ENCODE measurements at regions not wholly inside any gene's neighbourhood (a gene's known extent, or its start where the extent isn't known, plus 50 kb on each side); places are given as distances from the start of the nearest gene placed in this dataset. TPM values are rescaled to one million over a fixed set of nuclear protein-coding genes. Genes with fewer than 3 reads are reported as not detected.
"Not testable (repeated sequence)": the region's sequence is repeated elsewhere in the genome, so short reads cannot be mapped to it uniquely, and the experiment has no call there.

DNA sequence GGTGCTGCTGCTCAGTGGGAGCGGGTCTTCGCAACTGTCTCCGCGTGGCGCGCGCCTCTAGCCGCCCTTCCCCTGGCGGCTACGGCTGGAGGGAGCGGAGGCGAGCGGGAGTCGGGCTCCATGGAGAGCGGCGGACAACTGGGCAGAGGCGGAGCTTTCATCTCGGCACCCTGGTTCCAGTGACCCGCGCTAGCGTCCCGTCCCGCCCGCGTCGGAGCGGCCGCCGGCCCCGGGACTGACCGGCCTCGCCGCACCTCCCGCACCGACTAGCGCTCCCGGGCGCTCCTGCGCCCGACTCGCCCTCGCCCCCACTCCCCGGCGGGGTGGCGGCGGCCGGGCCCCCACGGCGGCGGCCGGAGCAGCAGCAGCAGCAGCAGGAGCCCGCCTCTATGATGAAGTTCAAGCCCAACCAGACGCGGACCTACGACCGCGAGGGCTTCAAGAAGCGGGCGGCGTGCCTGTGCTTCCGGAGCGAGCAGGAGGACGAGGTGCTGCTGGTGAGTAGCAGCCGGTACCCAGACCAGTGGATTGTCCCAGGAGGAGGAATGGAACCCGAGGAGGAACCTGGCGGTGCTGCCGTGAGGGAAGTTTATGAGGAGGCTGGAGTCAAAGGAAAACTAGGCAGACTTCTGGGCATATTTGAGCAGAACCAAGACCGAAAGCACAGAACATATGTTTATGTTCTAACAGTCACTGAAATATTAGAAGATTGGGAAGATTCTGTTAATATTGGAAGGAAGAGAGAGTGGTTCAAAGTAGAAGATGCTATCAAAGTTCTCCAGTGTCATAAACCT, 69.2 kb upstream of the NOTCH2NLA start:
- H3K27me3 ChIP-seq (ENCODE audit: control insufficient read depth, insufficient read depth, low read length); DNase-seq (ENCODE audit: low read depth); H3K36me3 ChIP-seq (ENCODE audit: control insufficient read depth, insufficient read depth, low read length); H3K4me3 ChIP-seq (ENCODE audit: low read depth, low read length); POLR2A ChIA-PET; CTCF ChIA-PET: not testable (repeated sequence)

DNA sequence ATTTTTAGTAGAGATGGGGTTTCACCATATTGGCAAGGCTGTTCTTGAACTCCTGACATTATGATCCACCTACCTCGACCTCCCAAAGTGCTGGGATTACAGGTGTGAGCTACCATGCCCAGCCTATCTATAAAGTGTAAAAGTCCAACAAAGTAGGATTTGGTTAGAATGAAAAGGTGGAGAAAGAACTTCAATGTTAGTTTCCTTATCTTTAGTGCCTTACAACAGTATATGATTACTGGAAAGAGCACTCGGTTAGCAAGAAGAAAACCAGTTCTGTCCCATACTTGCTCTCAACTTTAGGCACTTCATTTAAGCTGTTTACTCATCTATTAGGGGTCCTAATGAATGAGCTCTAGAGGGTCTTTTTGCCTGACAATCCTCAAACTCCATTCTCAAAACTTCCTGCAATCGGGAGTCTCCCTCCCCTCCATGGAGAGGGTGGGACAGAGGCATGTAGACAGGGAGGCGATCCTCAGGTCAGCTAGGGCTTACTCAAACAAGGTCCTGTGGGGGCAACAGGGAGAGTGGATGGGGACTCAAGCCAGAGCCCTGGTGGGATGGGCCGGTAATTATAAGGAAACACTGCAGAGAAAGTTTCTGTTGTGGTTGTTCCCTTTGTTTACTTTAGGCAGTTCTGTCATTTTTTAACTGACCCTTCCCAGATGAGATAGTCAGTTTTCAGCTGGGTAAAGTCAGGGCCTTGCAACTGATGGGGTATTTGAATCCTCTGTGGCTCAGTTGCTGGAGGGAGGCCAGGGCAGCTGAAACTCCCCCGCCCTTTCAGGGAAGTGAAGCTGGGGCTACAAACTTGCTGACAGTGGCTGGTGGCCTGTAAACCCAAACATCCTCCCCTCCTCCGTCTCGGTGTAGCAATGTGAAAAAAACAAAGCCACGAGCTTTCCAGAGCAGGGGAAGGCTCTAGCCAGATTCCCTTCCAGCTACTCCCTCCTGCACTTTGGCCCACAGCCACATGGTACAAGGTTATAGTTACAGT, 64.4 kb upstream of the NOTCH2NLA start:
- H3K27me3 ChIP-seq (ENCODE audit: control insufficient read depth, insufficient read depth, low read length); H3K36me3 ChIP-seq (ENCODE audit: control insufficient read depth, insufficient read depth, low read length); CTCF ChIA-PET; DNase-seq (ENCODE audit: low read depth); H3K4me3 ChIP-seq (ENCODE audit: low read depth, low read length); POLR2A ChIA-PET: not testable (repeated sequence)

GRCh38 chr1:146292424-146292823, 63.6 kb upstream of the NOTCH2NLA start:
- H3K4me3 ChIP-seq (ENCODE audit: low read depth, low read length); H3K36me3 ChIP-seq (ENCODE audit: control insufficient read depth, insufficient read depth, low read length); H3K27me3 ChIP-seq (ENCODE audit: control insufficient read depth, insufficient read depth, low read length); DNase-seq (ENCODE audit: low read depth); CTCF ChIA-PET; POLR2A ChIA-PET: not testable (repeated sequence)

DNA sequence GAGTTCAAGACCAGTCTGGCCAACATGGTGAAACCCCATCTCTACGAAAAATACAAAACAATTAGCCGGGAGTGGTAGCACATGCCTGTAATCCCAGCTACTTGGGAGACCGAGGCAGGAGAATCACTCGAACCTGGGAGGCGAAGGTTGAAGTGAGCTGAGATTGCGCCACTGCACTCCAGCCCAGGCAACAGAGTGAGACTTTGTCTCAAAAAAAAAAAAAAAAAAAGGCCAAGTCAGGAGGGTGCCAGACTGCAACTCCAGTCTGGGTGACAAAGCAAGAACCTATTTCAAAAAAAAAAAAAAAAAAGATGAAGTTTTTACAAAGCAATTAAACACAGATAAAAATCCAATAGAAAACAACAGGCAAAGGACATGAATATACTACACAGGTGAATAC, 59.1 kb upstream of the NOTCH2NLA start:
- POLR2A ChIA-PET; DNase-seq (ENCODE audit: low read depth); CTCF ChIA-PET; H3K36me3 ChIP-seq (ENCODE audit: control insufficient read depth, insufficient read depth, low read length); H3K27me3 ChIP-seq (ENCODE audit: control insufficient read depth, insufficient read depth, low read length); H3K4me3 ChIP-seq (ENCODE audit: low read depth, low read length): not testable (repeated sequence)

GRCh38 chr1:146284760-146285159, 55.9 kb upstream of the NOTCH2NLA start:
- H3K27me3 ChIP-seq (ENCODE audit: control insufficient read depth, insufficient read depth, low read length); H3K36me3 ChIP-seq (ENCODE audit: control insufficient read depth, insufficient read depth, low read length); POLR2A ChIA-PET; CTCF ChIA-PET; H3K4me3 ChIP-seq (ENCODE audit: low read depth, low read length); DNase-seq (ENCODE audit: low read depth): not testable (repeated sequence)

DNA sequence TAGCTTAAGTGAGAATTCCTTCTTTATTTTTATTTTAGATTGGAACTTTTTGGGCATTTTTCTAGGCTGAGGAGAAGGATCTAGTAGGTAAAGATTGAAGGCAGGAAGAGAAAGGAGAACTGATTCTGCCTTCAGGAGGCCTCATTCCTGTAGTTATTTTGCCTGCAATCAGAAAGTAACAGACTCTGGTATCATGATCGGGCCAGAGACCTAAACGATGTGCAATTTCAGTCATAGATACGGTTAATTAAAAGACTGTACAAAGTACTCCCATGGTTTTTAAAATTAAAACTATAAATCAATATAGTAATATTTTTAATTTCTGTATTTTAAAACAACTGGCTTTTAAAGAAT, 54.7 kb upstream of the NOTCH2NLA start:
- CTCF ChIA-PET; H3K36me3 ChIP-seq (ENCODE audit: control insufficient read depth, insufficient read depth, low read length); H3K4me3 ChIP-seq (ENCODE audit: low read depth, low read length); DNase-seq (ENCODE audit: low read depth); POLR2A ChIA-PET; H3K27me3 ChIP-seq (ENCODE audit: control insufficient read depth, insufficient read depth, low read length): not testable (repeated sequence)

- H3K4me3 ChIP-seq (ENCODE audit: low read depth, low read length); CTCF ChIA-PET; H3K27me3 ChIP-seq (ENCODE audit: control insufficient read depth, insufficient read depth, low read length); POLR2A ChIA-PET; H3K36me3 ChIP-seq (ENCODE audit: control insufficient read depth, insufficient read depth, low read length); DNase-seq (ENCODE audit: low read depth): not testable (repeated sequence)
Measured at GRCh38 chr1:146282807-146283526, 54.1 kb upstream of the NOTCH2NLA start.

DNA sequence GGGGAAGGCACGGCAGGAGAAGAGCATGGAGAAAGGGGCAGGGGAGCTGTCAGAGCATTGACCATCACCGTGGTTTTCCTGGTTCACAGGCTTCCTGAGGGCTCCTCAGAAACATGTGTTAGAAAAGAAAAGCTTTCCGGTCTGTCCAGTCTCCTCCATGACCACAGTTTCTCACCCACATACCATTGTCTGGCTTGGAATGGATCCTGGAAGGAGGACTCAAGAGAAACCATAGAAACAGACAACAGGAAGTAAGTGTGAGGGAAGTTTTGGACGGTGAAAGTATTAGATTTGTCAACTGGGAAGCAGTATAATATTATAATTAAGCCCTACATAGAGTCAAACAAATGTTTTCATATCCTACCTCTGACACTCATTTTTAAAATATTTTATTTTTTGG, 52.7 kb upstream of the NOTCH2NLA start:
- DNase-seq (ENCODE audit: low read depth); H3K4me3 ChIP-seq (ENCODE audit: low read depth, low read length); CTCF ChIA-PET; POLR2A ChIA-PET; H3K36me3 ChIP-seq (ENCODE audit: control insufficient read depth, insufficient read depth, low read length); H3K27me3 ChIP-seq (ENCODE audit: control insufficient read depth, insufficient read depth, low read length): not testable (repeated sequence)

DNA sequence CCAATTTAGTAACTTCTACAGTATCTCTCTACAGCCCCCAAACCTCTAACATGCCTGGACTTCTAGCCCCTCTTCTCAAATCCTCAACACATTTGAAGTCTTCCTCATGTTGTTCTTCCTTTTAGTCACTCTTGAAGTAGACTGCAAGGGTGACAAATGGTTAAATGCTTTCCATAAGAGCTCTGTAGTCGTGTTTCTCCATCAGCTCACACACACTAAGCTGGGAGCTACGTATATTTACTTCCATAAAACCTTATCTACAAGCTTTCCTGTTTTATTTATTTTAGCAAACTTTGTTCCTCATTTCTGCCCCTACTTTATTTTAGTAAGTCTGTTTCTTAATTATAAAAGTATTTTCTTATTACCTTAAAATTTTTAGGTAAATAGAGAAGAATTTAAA, 49.9 kb upstream of the NOTCH2NLA start:
- CTCF ChIA-PET, POLR2A ChIA-PET: not testable (repeated sequence)

More for the DNA sequence above, 49.9 kb upstream of the NOTCH2NLA start:
- not testable (repeated sequence) for H3K4me3 ChIP-seq (ENCODE audit: low read depth, low read length); H3K36me3 ChIP-seq (ENCODE audit: control insufficient read depth, insufficient read depth, low read length); H3K27me3 ChIP-seq (ENCODE audit: control insufficient read depth, insufficient read depth, low read length); DNase-seq (ENCODE audit: low read depth)

Small RNA genes lying in the stretch of these regions (small RNA-seq; reads per million reads assigned to genes)
- gene RF00003 (ENCODE audit: insufficient read length, low read depth, low replicate concordance) (3.2 reads per million, percentile 41 among the genes with 10 or more reads in this experiment), gene RF00619 (ENCODE audit: insufficient read length, low read depth, low replicate concordance) (not detected), gene RNA5SP536 (ENCODE audit: insufficient read length, low read depth, low replicate concordance) (not detected), gene RNU6-1071P (ENCODE audit: insufficient read length, low read depth, low replicate concordance) (not detected)

Measured in BJ (cell line).